ENCODE measurements at regions not wholly inside any gene's neighbourhood (a gene's known extent, or its start where the extent isn't known, plus 50 kb on each side); places are given as distances from the start of the nearest gene placed in this dataset.

- TF ChIP-seq CTCF (IDR thresholded peaks at IDR 0.05; ENCODE audit: borderline replicate concordance, extremely low read depth, low read length, poor library complexity, severe bottlenecking) (no peak), EZH2 (IDR thresholded peaks at IDR 0.05; ENCODE audit: borderline replicate concordance, low read depth, low read length, severe bottlenecking) (no peak)
Observed at GRCh38 chr6:760982-761955, 68.3 kb upstream of the EXOC2 start.

Data from DND-41 (cell line).